ENCODE measurements at regions not wholly inside any gene's neighbourhood (a gene's known extent, or its start where the extent isn't known, plus 50 kb on each side); places are given as distances from the start of the nearest gene placed in this dataset.

GRCh38 chr18:26710470-26711096 lies 154.9 kb downstream of the AQP4 start:
- no peak for TF ChIP-seq CTCF (IDR thresholded peaks at IDR 0.05; ENCODE audit: borderline replicate concordance, extremely low read depth, insufficient read depth)
- H3K9me3 ChIP-seq (ENCODE audit: control insufficient read depth in 2 of 3, insufficient read depth in 1 of 3, low read length in 3 of 3), result no peaks in the 10 kb centered on the region
- no peak overlapping the region for H3K9ac ChIP-seq (ENCODE audit: low read length in 3 of 3)
- H3K36me3 ChIP-seq (ENCODE audit: control insufficient read depth in 2 of 3, insufficient read depth in 3 of 3, low read length in 3 of 3), result no peaks in the 10 kb centered on the region
- FAIRE-seq, result no peak
- no peak overlapping the region for H3K4me3 ChIP-seq (ENCODE audit: low read length in 3 of 3)
- no peak for DNase-seq
- H3K27ac ChIP-seq (ENCODE audit: low read depth in 2 of 2, low read length in 2 of 2), result no peak overlapping the region
- intact Hi-C loops (cut with DNase I), result no loop called here
- no peaks in the 10 kb centered on the region for H3K4me1 ChIP-seq (ENCODE audit: control insufficient read depth in 2 of 3, insufficient read depth in 2 of 3, low read depth in 1 of 3, low read length in 3 of 3)
- H3K27me3 ChIP-seq (ENCODE audit: control insufficient read depth, insufficient read depth, low read length), result no peaks in the 10 kb centered on the region

- no peak overlapping the region for H3K4me3 ChIP-seq (ENCODE audit: low read length in 3 of 3)
- no peaks in the 10 kb centered on the region for H3K4me1 ChIP-seq (ENCODE audit: control insufficient read depth in 2 of 3, insufficient read depth in 2 of 3, low read depth in 1 of 3, low read length in 3 of 3)
- no peak for FAIRE-seq
- intact Hi-C loops (cut with DNase I), result no loop called here
- H3K9me3 ChIP-seq (ENCODE audit: control insufficient read depth in 2 of 3, insufficient read depth in 1 of 3, low read length in 3 of 3), result no peaks in the 10 kb centered on the region
- H3K9ac ChIP-seq (ENCODE audit: low read length in 3 of 3), result no peak overlapping the region
- DNase-seq, result no peak
- no peak overlapping the region for H3K27ac ChIP-seq (ENCODE audit: low read depth in 2 of 2, low read length in 2 of 2)
- TF ChIP-seq CTCF (IDR thresholded peaks at IDR 0.05; ENCODE audit: borderline replicate concordance, extremely low read depth, insufficient read depth), result no peak
- no peaks in the 10 kb centered on the region for H3K27me3 ChIP-seq (ENCODE audit: control insufficient read depth, insufficient read depth, low read length)
- H3K36me3 ChIP-seq (ENCODE audit: control insufficient read depth in 2 of 3, insufficient read depth in 3 of 3, low read length in 3 of 3), result no peaks in the 10 kb centered on the region
Observed at GRCh38 chr18:26709897-26710296, 155.6 kb downstream of the AQP4 start.

- Histone ChIP-seq H3K4me1 (ENCODE audit: control insufficient read depth in 2 of 3, insufficient read depth in 2 of 3, low read depth in 1 of 3, low read length in 3 of 3) (no peaks in the 10 kb centered on the region), H3K27ac (ENCODE audit: low read depth in 2 of 2, low read length in 2 of 2) (no peak overlapping the region), H3K4me3 (ENCODE audit: low read length in 3 of 3) (no peak overlapping the region), H3K36me3 (ENCODE audit: control insufficient read depth in 2 of 3, insufficient read depth in 3 of 3, low read length in 3 of 3) (no peaks in the 10 kb centered on the region), H3K27me3 (ENCODE audit: control insufficient read depth, insufficient read depth, low read length) (no peaks in the 10 kb centered on the region), H3K9ac (ENCODE audit: low read length in 3 of 3) (no peak overlapping the region), H3K9me3 (ENCODE audit: control insufficient read depth in 2 of 3, insufficient read depth in 1 of 3, low read length in 3 of 3) (no peaks in the 10 kb centered on the region)
- TF ChIP-seq CTCF (IDR thresholded peaks at IDR 0.05; ENCODE audit: borderline replicate concordance, extremely low read depth, insufficient read depth), result no peak
- intact Hi-C loops (cut with DNase I), result no loop called here
- DNase-seq (no peak), FAIRE-seq (no peak)
Observed at GRCh38 chr18:26708806-26709716, 156.4 kb downstream of the AQP4 start.

All from kidney (tissue), 13 donors.